GM12892 (cell line): ENCODE measurements at regions not wholly inside any gene's neighbourhood (a gene's known extent, or its start where the extent isn't known, plus 50 kb on each side); places are given as distances from the start of the nearest gene placed in this dataset.

Source experiments
- POLR2A ChIP-seq: IDR thresholded peaks from 2 replicates; pipeline ENCODE4 v1.6.1; 2011; ENCODE audit warnings: low read depth, low read length, control low read depth
- POLR2AphosphoS5 ChIP-seq: IDR thresholded peaks from 2 replicates; pipeline ENCODE4 v1.6.1; 2011; ENCODE audit warnings: low read depth, low read length, control low read depth

DNA sequence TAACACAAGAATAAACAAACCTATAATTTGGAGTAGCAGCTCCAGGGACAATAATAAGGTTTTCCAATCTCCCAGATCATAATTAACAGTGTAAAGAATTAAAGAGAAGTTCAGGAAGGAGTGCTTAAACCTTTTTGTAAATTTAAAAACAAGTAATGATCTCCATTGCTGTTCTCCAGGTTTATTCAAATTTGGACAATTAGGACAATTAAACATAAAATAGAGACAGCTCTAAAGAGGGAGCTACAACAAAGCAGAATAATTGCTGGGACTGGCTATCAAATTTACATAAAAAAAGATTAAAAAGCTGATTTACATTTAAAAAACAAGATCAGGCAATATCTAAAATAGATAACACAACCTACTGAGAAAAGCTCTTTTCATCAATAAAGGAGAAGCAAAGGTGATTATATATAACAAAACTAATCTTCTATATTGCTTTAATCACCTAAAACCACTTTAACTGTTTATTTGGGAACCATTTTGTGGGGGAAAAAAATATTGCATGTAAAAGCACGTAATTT lies 80.1 kb upstream of the CREB1 start:
- no peak for TF ChIP-seq POLR2AphosphoS5
- TF ChIP-seq POLR2A, result no peak
